Liver (tissue), 7 donors: ENCODE measurements at regions not wholly inside any gene's neighbourhood (a gene's known extent, or its start where the extent isn't known, plus 50 kb on each side); places are given as distances from the start of the nearest gene placed in this dataset.

Experiments used
- DNase-seq: peaks from one replicate; pipeline ENCODE4 v3.0.0-alpha.2; 2017; ENCODE audit warnings: low spot score
- H3K27ac ChIP-seq, 2 donors: one replicate each; pipeline ENCODE4 v1.7.0; 2013; ENCODE audit warnings: inconsistent platforms in 2 of 2, low read length in 2 of 2, control low read depth in 1 of 2, low read depth in 1 of 2, mild to moderate bottlenecking in 1 of 2
- H3K27me3 ChIP-seq, 4 donors: one replicate each; pipeline versions ENCODE4 v1.6.1 to v1.7.0; 2013; ENCODE audit warnings: low read length in 3 of 4, inconsistent platforms in 1 of 4, mild to moderate bottlenecking in 1 of 4, moderate library complexity in 1 of 4; ENCODE audit not compliant: control insufficient read depth in 4 of 4, insufficient read depth in 4 of 4
- H3K36me3 ChIP-seq, 4 donors: one replicate each; pipeline versions ENCODE4 v1.6.1 to v1.7.0; 2013; ENCODE audit warnings: low read length in 3 of 4, mild to moderate bottlenecking in 3 of 4, low read depth in 1 of 4, moderate library complexity in 1 of 4; ENCODE audit not compliant: control insufficient read depth in 4 of 4, insufficient read depth in 3 of 4
- H3K4me1 ChIP-seq, 4 donors: one replicate each; pipeline versions ENCODE4 v1.6.1 to v1.7.0; 2013; ENCODE audit warnings: low read length in 3 of 4, mild to moderate bottlenecking in 3 of 4, moderate library complexity in 1 of 4; ENCODE audit not compliant: control insufficient read depth in 4 of 4, insufficient read depth in 4 of 4
- H3K4me3 ChIP-seq, 3 donors: one replicate each; pipeline versions ENCODE4 v1.6.1 to v1.7.0; 2013; ENCODE audit warnings: low read length in 3 of 3, control low read depth in 1 of 3, low read depth in 1 of 3, mild to moderate bottlenecking in 1 of 3
- H3K9ac ChIP-seq, 2 donors: one replicate each; pipeline ENCODE4 v1.7.0; 2013; ENCODE audit warnings: low read length in 2 of 2, mild to moderate bottlenecking in 2 of 2, moderate library complexity in 2 of 2, control low read depth in 1 of 2, low read depth in 1 of 2
- H3K9me3 ChIP-seq, 4 donors: one replicate each; pipeline versions ENCODE4 v1.6.1 to v1.7.0; 2013; ENCODE audit warnings: low read length in 3 of 4; ENCODE audit not compliant: control insufficient read depth in 4 of 4
- FOXA1 ChIP-seq: IDR thresholded peaks from 2 replicates; pipeline ENCODE4 v1.6.1; 2016; ENCODE audit warnings: antibody characterized with exemption
- FOXA2 ChIP-seq: IDR thresholded peaks from 2 replicates; pipeline ENCODE4 v1.6.1; 2016; ENCODE audit warnings: antibody characterized with exemption
- GABPA ChIP-seq, 2 donors: IDR thresholded peaks in 1 of 2; conservative IDR thresholded peaks in 1 of 2; 2 replicates each; pipeline ENCODE4 v1.6.1; 2016; ENCODE audit warnings: antibody characterized with exemption in 2 of 2, mild to moderate bottlenecking in 1 of 2, moderate library complexity in 1 of 2
- HNF4A ChIP-seq, 2 donors: conservative IDR thresholded peaks; 2 replicates each; pipeline ENCODE4 v1.6.1; 2016; ENCODE audit warnings: antibody characterized with exemption in 2 of 2, mild to moderate bottlenecking in 2 of 2
- JUND ChIP-seq, 2 donors: IDR thresholded peaks; 2 replicates each; pipeline ENCODE4 v1.6.1; 2016; ENCODE audit warnings: antibody characterized with exemption in 2 of 2
- NR2F2 ChIP-seq: IDR thresholded peaks from 2 replicates; pipeline ENCODE4 v1.6.1; 2016; ENCODE audit warnings: antibody characterized with exemption
- RAD21 ChIP-seq, 2 donors: IDR thresholded peaks; 2 replicates each; pipeline ENCODE4 v1.6.1; 2016; ENCODE audit warnings: antibody characterized with exemption in 2 of 2, mild to moderate bottlenecking in 2 of 2
- RXRA ChIP-seq, 2 donors: IDR thresholded peaks; 2 replicates each; pipeline ENCODE4 v1.6.1; 2017 to 2018; ENCODE audit warnings: antibody characterized with exemption in 2 of 2, mild to moderate bottlenecking in 1 of 2
- SP1 ChIP-seq: IDR thresholded peaks from 2 replicates; pipeline ENCODE4 v1.6.1; 2018; ENCODE audit warnings: antibody characterized with exemption, mild to moderate bottlenecking
- TAF1 ChIP-seq: conservative IDR thresholded peaks from 2 replicates; pipeline ENCODE4 v1.6.1; 2016; ENCODE audit warnings: antibody characterized with exemption, mild to moderate bottlenecking
- YY1 ChIP-seq: IDR thresholded peaks from 2 replicates; pipeline ENCODE4 v1.6.1; 2016; ENCODE audit warnings: antibody characterized with exemption, mild to moderate bottlenecking
- ZBTB33 ChIP-seq: IDR thresholded peaks from 2 replicates; pipeline ENCODE4 v1.6.1; 2016; ENCODE audit warnings: antibody characterized with exemption
- WGBS: extraction: QIAGEN DNeasy Blood & Tissue Kit; methylation state at CpG from one replicate; pipeline ENCODE4 v1.1.7; 2013; 5-methylcytosine and 5-hydroxymethylcytosine counted together
- TF ChIP-seq, protein P1 (sequence below): IDR thresholded peaks from 2 replicates; pipeline ENCODE4 v1.6.1; 2016; ENCODE audit warnings: antibody characterized with exemption
- TF ChIP-seq, protein P2 (sequence below): IDR thresholded peaks from 2 replicates; pipeline ENCODE4 v1.6.1; 2016; ENCODE audit warnings: antibody characterized with exemption, mild to moderate bottlenecking
- donor health status: healthy.
- donor health status: healthy.
- donor health status: healthy.
- donor health status: healthy.

DNA sequence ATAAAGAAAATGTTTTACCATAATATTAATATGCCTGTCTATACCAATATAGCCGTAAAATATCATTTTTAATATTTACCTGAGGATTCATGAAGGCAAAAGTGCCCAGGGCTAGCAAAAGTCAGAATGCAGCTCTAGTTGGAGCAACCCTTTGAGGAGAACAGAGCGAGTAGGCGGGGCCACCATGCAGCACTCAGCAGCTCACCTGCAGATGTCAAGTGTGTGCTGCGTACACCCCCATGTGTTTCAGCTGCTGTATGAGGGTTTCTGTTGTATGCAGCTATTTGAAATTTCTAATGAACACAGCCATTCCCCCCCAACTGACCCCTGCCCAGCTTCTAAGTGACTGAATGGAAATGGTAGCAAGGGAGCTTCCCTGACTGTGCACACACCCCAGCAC lies 508.0 kb downstream of the QKI start:
- TF ChIP-seq HNF4A (conservative IDR thresholded peaks at IDR 0.05) (no peak), RAD21 (IDR thresholded peaks at IDR 0.05) (no peak), YY1 (no peak), FOXA1 (no peak), GABPA (IDR thresholded peaks at IDR 0.05 in 1 of 2, conservative IDR thresholded peaks at IDR 0.05 in 1 of 2) (no peak), SP1 (no peak), ZBTB33 (no peak), FOXA2 (no peak), RXRA (IDR thresholded peaks at IDR 0.05) (no peak)
- TF ChIP-seq, protein P1, sequence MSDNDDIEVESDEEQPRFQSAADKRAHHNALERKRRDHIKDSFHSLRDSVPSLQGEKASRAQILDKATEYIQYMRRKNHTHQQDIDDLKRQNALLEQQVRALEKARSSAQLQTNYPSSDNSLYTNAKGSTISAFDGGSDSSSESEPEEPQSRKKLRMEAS: no peak
- TF ChIP-seq, protein P2, sequence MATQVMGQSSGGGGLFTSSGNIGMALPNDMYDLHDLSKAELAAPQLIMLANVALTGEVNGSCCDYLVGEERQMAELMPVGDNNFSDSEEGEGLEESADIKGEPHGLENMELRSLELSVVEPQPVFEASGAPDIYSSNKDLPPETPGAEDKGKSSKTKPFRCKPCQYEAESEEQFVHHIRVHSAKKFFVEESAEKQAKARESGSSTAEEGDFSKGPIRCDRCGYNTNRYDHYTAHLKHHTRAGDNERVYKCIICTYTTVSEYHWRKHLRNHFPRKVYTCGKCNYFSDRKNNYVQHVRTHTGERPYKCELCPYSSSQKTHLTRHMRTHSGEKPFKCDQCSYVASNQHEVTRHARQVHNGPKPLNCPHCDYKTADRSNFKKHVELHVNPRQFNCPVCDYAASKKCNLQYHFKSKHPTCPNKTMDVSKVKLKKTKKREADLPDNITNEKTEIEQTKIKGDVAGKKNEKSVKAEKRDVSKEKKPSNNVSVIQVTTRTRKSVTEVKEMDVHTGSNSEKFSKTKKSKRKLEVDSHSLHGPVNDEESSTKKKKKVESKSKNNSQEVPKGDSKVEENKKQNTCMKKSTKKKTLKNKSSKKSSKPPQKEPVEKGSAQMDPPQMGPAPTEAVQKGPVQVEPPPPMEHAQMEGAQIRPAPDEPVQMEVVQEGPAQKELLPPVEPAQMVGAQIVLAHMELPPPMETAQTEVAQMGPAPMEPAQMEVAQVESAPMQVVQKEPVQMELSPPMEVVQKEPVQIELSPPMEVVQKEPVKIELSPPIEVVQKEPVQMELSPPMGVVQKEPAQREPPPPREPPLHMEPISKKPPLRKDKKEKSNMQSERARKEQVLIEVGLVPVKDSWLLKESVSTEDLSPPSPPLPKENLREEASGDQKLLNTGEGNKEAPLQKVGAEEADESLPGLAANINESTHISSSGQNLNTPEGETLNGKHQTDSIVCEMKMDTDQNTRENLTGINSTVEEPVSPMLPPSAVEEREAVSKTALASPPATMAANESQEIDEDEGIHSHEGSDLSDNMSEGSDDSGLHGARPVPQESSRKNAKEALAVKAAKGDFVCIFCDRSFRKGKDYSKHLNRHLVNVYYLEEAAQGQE: no peak
- no peak overlapping the region for H3K9ac ChIP-seq
- H3K4me1 ChIP-seq: no peaks in the 10 kb centered on the region
- H3K27ac ChIP-seq: no peak overlapping the region
- DNase-seq: no peak
- 94% methylated on average over 4 of the region's 4 CpGs for WGBS
- no peaks in the 10 kb centered on the region for H3K9me3 ChIP-seq
- H3K27me3 ChIP-seq: no peaks in the 10 kb centered on the region
- no peaks in the 10 kb centered on the region for H3K36me3 ChIP-seq
- no peak overlapping the region for H3K4me3 ChIP-seq

DNA sequence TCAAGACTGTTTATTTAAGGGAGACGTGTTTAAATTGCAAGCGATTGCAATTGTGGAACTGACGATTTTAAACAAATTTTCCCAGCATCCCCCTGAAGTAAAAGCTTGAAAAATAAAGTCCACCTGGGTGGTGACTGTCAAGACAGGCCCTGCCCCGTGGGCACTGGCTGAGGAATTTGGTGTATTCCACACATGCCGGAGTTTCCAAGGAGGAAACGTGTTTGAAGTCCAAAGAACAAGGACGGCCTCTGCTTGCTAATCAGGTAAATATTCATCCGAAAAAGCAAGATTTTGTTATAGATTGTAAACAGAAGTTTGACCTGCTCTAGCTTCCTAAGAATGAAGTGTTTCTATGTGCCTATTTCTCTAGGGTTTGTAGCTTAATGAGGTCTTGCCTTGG lies 505.1 kb downstream of the QKI start:
- H3K9ac ChIP-seq: no peak overlapping the region
- 52% methylated on average over 8 of the region's 8 CpGs for WGBS
- no peak overlapping the region for H3K4me3 ChIP-seq
- no peaks in the 10 kb centered on the region for H3K4me1 ChIP-seq
- H3K9me3 ChIP-seq: no peaks in the 10 kb centered on the region
- TF ChIP-seq NR2F2: no peak
- TF ChIP-seq RXRA (IDR thresholded peaks at IDR 0.05): no peak
- TF ChIP-seq, protein P1: no peak
- no peak for TF ChIP-seq YY1
- no peak for TF ChIP-seq HNF4A (conservative IDR thresholded peaks at IDR 0.05)
- no peak for TF ChIP-seq SP1
- no peak for TF ChIP-seq ZBTB33
- TF ChIP-seq JUND (IDR thresholded peaks at IDR 0.05): no peak
- TF ChIP-seq TAF1: no peak
- TF ChIP-seq GABPA (IDR thresholded peaks at IDR 0.05 in 1 of 2, conservative IDR thresholded peaks at IDR 0.05 in 1 of 2): no peak
- DNase-seq: no peak
- no peak overlapping the region for H3K27ac ChIP-seq
- H3K27me3 ChIP-seq: no peaks in the 10 kb centered on the region
- no peaks in the 10 kb centered on the region for H3K36me3 ChIP-seq
